Endothelial cell of umbilical vein (primary cell): ENCODE measurements at regions not wholly inside any gene's neighbourhood (a gene's known extent, or its start where the extent isn't known, plus 50 kb on each side); places are given as distances from the start of the nearest gene placed in this dataset.

Experiments
- BruUV-seq: library from RNA; stranded (reverse); fragments of 400-500 nt; replicated peaks from 2 replicates; lab custom pipeline; 2021; lab: Mats Ljungman, UMichigan
- CTCF ChIA-PET: fragments of 300-600, 350-600 bp; sonication (Branson Sonifier 250); formaldehyde crosslinking; loops from one replicate; lab custom pipeline; 2021; ENCODE audit warnings: antibody characterized with exemption, inconsistent platforms; lab: Charles Lee
- POLR2A ChIA-PET: fragments of 300-600, 350-600 bp; sonication (Branson Sonifier 250); formaldehyde crosslinking; loops from one replicate; lab custom pipeline; 2021; ENCODE audit warnings: antibody characterized with exemption, inconsistent platforms; lab: Charles Lee
- DNase-seq: peaks from one replicate; pipeline ENCODE4 v3.0.0-alpha.2; 2011; ENCODE audit warnings: low read depth, low spot score
- FAIRE-seq: peaks from 2 replicates; lab custom pipeline; 2011; peaks lifted over from hg19 to GRCh38; lab: Jason Lieb, UNC
- H2AFZ ChIP-seq: 2 replicates; pipeline ENCODE4 v1.6.0; 2012; ENCODE audit warnings: low read depth, low read length, control low read depth, inconsistent platforms
- H3K27ac ChIP-seq: 2 replicates; pipeline ENCODE4 v1.5.1; 2011; ENCODE audit warnings: low read depth, mild to moderate bottlenecking, control low read depth, low read length, moderate library complexity; ENCODE audit not compliant: insufficient read depth
- H3K27me3 ChIP-seq, 2 experiments: 2 replicates each; pipeline versions ENCODE4 v1.6.0 to v1.6.1; 2011; ENCODE audit warnings: low read length in 2 of 2, mixed read lengths in 1 of 2; ENCODE audit not compliant: control insufficient read depth in 2 of 2, insufficient read depth in 2 of 2
- H3K36me3 ChIP-seq, 2 experiments: 2 replicates in 1 of 2; 3 replicates in 1 of 2; pipeline ENCODE4 v1.5.1; 2011; ENCODE audit warnings: low read length in 2 of 2, mild to moderate bottlenecking in 1 of 2, moderate library complexity in 1 of 2; ENCODE audit not compliant: control insufficient read depth in 2 of 2, insufficient read depth in 2 of 2; ENCODE audit errors: extremely low read depth in 1 of 2
- H3K4me1 ChIP-seq: 3 replicates; pipeline ENCODE4 v1.5.1; 2011; ENCODE audit warnings: mild to moderate bottlenecking, low read length; ENCODE audit not compliant: control insufficient read depth, insufficient read depth; ENCODE audit errors: extremely low read depth
- H3K4me2 ChIP-seq: 2 replicates; pipeline ENCODE4 v1.6.1; 2011; ENCODE audit warnings: low read length, control low read depth, mixed read lengths; ENCODE audit not compliant: insufficient read depth
- H3K4me3 ChIP-seq, 3 experiments: fragments of 200-600 bp in 1 of 3; sonication (generic), shearing (Covaris generic) in 1 of 3; replicated peaks in 1 of 3; 2 replicates each; pipeline ENCODE4 v1.5.1; 2011 to 2016; ENCODE audit warnings: control low read depth in 3 of 3, low read length in 3 of 3, mild to moderate bottlenecking in 2 of 3, inconsistent platforms in 1 of 3, low read depth in 1 of 3, moderate library complexity in 1 of 3; ENCODE audit not compliant: insufficient read depth in 1 of 3
- H3K79me2 ChIP-seq: 2 replicates; pipeline ENCODE4 v1.6.0; 2012; ENCODE audit warnings: low read length, inconsistent platforms; ENCODE audit not compliant: control insufficient read depth, insufficient read depth
- H3K9ac ChIP-seq: replicated peaks from 2 replicates; pipeline ENCODE3; 2011; ENCODE audit warnings: low read length, control low read depth; ENCODE audit not compliant: insufficient read depth; ENCODE audit errors: extremely low read depth
- H3K9me1 ChIP-seq: replicated peaks from 3 replicates; pipeline ENCODE4 v1.6.0; 2011; ENCODE audit warnings: mild to moderate bottlenecking, low read length; ENCODE audit not compliant: control insufficient read depth, insufficient read depth; ENCODE audit errors: extremely low read depth
- H3K9me3 ChIP-seq: replicated peaks from 2 replicates; pipeline ENCODE4 v1.5.1; 2012; ENCODE audit warnings: low read length, inconsistent platforms; ENCODE audit not compliant: control insufficient read depth, insufficient read depth
- H4K20me1 ChIP-seq: replicated peaks from 2 replicates; pipeline ENCODE3; 2011; ENCODE audit warnings: mild to moderate bottlenecking, low read length; ENCODE audit not compliant: control insufficient read depth, insufficient read depth; ENCODE audit errors: extremely low read depth
- FOS ChIP-seq: IDR thresholded peaks from 2 replicates; pipeline ENCODE4 v1.6.1; 2011; ENCODE audit warnings: mild to moderate bottlenecking, low read length, moderate library complexity, borderline replicate concordance; ENCODE audit not compliant: insufficient read depth
- GATA2 ChIP-seq: IDR thresholded peaks from 2 replicates; pipeline ENCODE4 v1.7.0; 2011; ENCODE audit warnings: low read depth, mild to moderate bottlenecking, moderate library complexity, mixed read lengths, low read length; ENCODE audit not compliant: insufficient read length, insufficient read depth
- JUN ChIP-seq: IDR thresholded peaks from 2 replicates; pipeline ENCODE4 v1.6.1; 2011; ENCODE audit warnings: borderline replicate concordance, low read depth; ENCODE audit not compliant: insufficient read length, insufficient read depth
- MYC ChIP-seq: IDR thresholded peaks from one replicate; pipeline ENCODE4 v1.6.1; 2011; ENCODE audit warnings: mild to moderate bottlenecking, low read depth, low read length
- POLR2A ChIP-seq: IDR thresholded peaks from 2 replicates; pipeline ENCODE4 v1.6.1; 2012; ENCODE audit warnings: low read depth, mild to moderate bottlenecking, control low read depth, low read length
- POLR2AphosphoS5 ChIP-seq: IDR thresholded peaks from 2 replicates; pipeline ENCODE4 v1.6.1; 2012; ENCODE audit warnings: low read depth, mild to moderate bottlenecking, control low read depth, low read length, moderate library complexity; ENCODE audit not compliant: insufficient read depth
- dilution Hi-C: fragments of 300-500 bp; cut with MboI; formaldehyde crosslinking; loops from one replicate; pipeline ENCODE4 v1.15.0; 2019; ENCODE audit warnings: low sequenced_read_pairs; ENCODE audit not compliant: extremely low pct_ligation_motif_present
- intact Hi-C: fragments of 100-400 bp; cut with micrococcal nuclease; formaldehyde crosslinking; loops from one replicate; pipeline ENCODE4 v1.10.0; 2022
- TF ChIP-seq, protein P1 (sequence below), 2 donors: IDR thresholded peaks; 1 replicate in 1 of 2; 2 replicates in 1 of 2; pipeline ENCODE4 v1.5.1; 2011; ENCODE audit warnings: low read length in 2 of 2, mild to moderate bottlenecking in 2 of 2, moderate library complexity in 2 of 2, control low read depth in 1 of 2, inconsistent platforms in 1 of 2, low read depth in 1 of 2; ENCODE audit not compliant: insufficient read depth in 1 of 2; ENCODE audit errors: extremely low read depth in 1 of 2
- TF ChIP-seq, protein P2 (sequence below): IDR thresholded peaks from 2 replicates; pipeline ENCODE4 v1.6.1; 2011; ENCODE audit not compliant: insufficient read depth, insufficient read length

DNA sequence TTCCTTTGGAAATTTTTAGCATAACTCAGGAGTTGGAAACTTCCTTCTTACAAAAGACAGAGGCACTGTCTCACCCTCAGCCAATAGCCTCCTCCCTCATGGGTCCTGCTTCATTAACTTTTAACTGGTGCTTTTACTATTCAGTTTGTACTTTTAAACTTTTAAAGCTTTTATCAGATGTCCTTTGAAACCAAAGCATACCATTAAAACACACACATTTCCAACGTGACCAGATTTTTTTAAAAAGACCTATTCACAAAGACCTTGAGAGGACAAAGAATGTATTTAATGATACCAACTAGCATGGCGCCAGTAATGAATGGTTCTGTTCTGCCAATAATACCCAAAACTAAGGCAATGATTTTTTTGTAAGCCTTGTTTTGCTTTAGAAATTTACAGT, 173.6 kb upstream of the EEA1 start:
- Histone ChIP-seq H2AFZ (no peak overlapping the region), H3K9me3 (no peaks in the 10 kb centered on the region), H3K79me2 (no peaks in the 10 kb centered on the region), H3K36me3 (no peaks in the 10 kb centered on the region), H3K9me1 (no peaks in the 10 kb centered on the region), H3K4me3 (no peak overlapping the region), H4K20me1 (no peaks in the 10 kb centered on the region), H3K27me3 (no peaks in the 10 kb centered on the region), H3K4me1 (no peaks in the 10 kb centered on the region), H3K9ac (no peak overlapping the region), H3K27ac (no peak overlapping the region), H3K4me2 (no peak overlapping the region)
- dilution Hi-C loops (no loop called here), intact Hi-C loops (no loop called here)
- POLR2A ChIA-PET: no interaction called here
- DNase-seq: no peak
- BruUV-seq: no TSS peak
- TF ChIP-seq POLR2A: no peak
- TF ChIP-seq POLR2AphosphoS5: no peak
- no peak for TF ChIP-seq GATA2
- no peak for TF ChIP-seq MYC
- TF ChIP-seq, protein P1, sequence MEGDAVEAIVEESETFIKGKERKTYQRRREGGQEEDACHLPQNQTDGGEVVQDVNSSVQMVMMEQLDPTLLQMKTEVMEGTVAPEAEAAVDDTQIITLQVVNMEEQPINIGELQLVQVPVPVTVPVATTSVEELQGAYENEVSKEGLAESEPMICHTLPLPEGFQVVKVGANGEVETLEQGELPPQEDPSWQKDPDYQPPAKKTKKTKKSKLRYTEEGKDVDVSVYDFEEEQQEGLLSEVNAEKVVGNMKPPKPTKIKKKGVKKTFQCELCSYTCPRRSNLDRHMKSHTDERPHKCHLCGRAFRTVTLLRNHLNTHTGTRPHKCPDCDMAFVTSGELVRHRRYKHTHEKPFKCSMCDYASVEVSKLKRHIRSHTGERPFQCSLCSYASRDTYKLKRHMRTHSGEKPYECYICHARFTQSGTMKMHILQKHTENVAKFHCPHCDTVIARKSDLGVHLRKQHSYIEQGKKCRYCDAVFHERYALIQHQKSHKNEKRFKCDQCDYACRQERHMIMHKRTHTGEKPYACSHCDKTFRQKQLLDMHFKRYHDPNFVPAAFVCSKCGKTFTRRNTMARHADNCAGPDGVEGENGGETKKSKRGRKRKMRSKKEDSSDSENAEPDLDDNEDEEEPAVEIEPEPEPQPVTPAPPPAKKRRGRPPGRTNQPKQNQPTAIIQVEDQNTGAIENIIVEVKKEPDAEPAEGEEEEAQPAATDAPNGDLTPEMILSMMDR (IDR thresholded peaks at IDR 0.05; ENCODE audit: extremely low read depth in 1 of 2, insufficient read depth in 1 of 2, low read depth in 1 of 2, low read length in 2 of 2): no peak
- TF ChIP-seq FOS: no peak
- TF ChIP-seq, protein P2, sequence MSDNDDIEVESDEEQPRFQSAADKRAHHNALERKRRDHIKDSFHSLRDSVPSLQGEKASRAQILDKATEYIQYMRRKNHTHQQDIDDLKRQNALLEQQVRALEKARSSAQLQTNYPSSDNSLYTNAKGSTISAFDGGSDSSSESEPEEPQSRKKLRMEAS: no peak
- no peak for TF ChIP-seq JUN
- CTCF ChIA-PET: no interaction called here
- FAIRE-seq: no peak
